HG03575 (cell line): ENCODE measurements at regions not wholly inside any gene's neighbourhood (a gene's known extent, or its start where the extent isn't known, plus 50 kb on each side); places are given as distances from the start of the nearest gene placed in this dataset.

Experiments
- ATAC-seq: cut with Tn5 transposase; IDR thresholded peaks from one replicate; pipeline ENCODE4 v1.9.1; 2021; ENCODE audit not compliant: unreplicated experiment, insufficient number of reproducible peaks, low FRiP score; ENCODE audit errors: extremely low read depth

- ATAC-seq, result no peak
Measured at GRCh38 chr13:106433066-106433465, 102.4 kb downstream of the EFNB2 start.

GRCh38 chr13:106432636-106433035, 102.8 kb downstream of the EFNB2 start:
- no peak for ATAC-seq

GRCh38 chr13:106426909-106427308, 108.6 kb downstream of the EFNB2 start:
- no peak for ATAC-seq

- ATAC-seq, result no peak
Measured at GRCh38 chr13:106425661-106426060, 109.8 kb downstream of the EFNB2 start.

GRCh38 chr13:106424805-106425204, 110.7 kb downstream of the EFNB2 start:
- ATAC-seq, result no peak

GRCh38 chr13:106423530-106423929, 111.9 kb downstream of the EFNB2 start:
- ATAC-seq, result no peak

GRCh38 chr13:106418556-106418955, 116.9 kb downstream of the EFNB2 start:
- no peak for ATAC-seq

GRCh38 chr13:106417467-106418110, 117.9 kb downstream of the EFNB2 start:
- no peak for ATAC-seq

GRCh38 chr13:106416645-106417044, 118.8 kb downstream of the EFNB2 start:
- no peak for ATAC-seq

GRCh38 chr13:106415971-106416370, 119.5 kb downstream of the EFNB2 start:
- no peak for ATAC-seq

- ATAC-seq, result no peak
Measured at GRCh38 chr13:106415442-106415841, 120.0 kb downstream of the EFNB2 start.

- ATAC-seq, result no peak
Measured at GRCh38 chr13:106407338-106407737, 128.1 kb downstream of the EFNB2 start.

- no peak for ATAC-seq
Measured at GRCh38 chr13:106405731-106406130, 129.7 kb downstream of the EFNB2 start.

GRCh38 chr13:106403280-106403679, 132.2 kb downstream of the EFNB2 start:
- ATAC-seq, result no peak

- no peak for ATAC-seq
Measured at GRCh38 chr13:106402866-106403265, 132.6 kb downstream of the EFNB2 start.

- ATAC-seq, result no peak
Measured at GRCh38 chr13:106401081-106401480, 134.4 kb downstream of the EFNB2 start.

- ATAC-seq, result no peak
Measured at GRCh38 chr13:106400289-106400688, 135.2 kb downstream of the EFNB2 start.

GRCh38 chr13:106398289-106398688, 137.2 kb downstream of the EFNB2 start:
- ATAC-seq, result no peak

GRCh38 chr13:106393776-106394175, 141.7 kb downstream of the EFNB2 start:
- ATAC-seq, result no peak

- no peak for ATAC-seq
Measured at GRCh38 chr13:106391681-106392080, 143.8 kb downstream of the EFNB2 start.

GRCh38 chr13:106391271-106391670, 144.2 kb downstream of the EFNB2 start:
- no peak for ATAC-seq
